Nephron progenitor cell (in vitro differentiated cells): ENCODE measurements at regions not wholly inside any gene's neighbourhood (a gene's known extent, or its start where the extent isn't known, plus 50 kb on each side); places are given as distances from the start of the nearest gene placed in this dataset.

Experiments used
- DNase-seq: peaks from one replicate; pipeline ENCODE4 v3.0.0; 2021
- H3K27ac Mint-ChIP-seq: 2 replicates; pipeline ENCODE4 v1.8.0; 2021; ENCODE audit warnings: mild to moderate bottlenecking, moderate library complexity, mixed read lengths
- H3K27me3 Mint-ChIP-seq: 2 replicates; pipeline ENCODE4 v1.8.0; 2021; ENCODE audit warnings: mild to moderate bottlenecking, low read depth, mixed read lengths; ENCODE audit not compliant: poor library complexity
- H3K36me3 Mint-ChIP-seq: 2 replicates; pipeline ENCODE4 v1.8.0; 2021; ENCODE audit warnings: low read depth, mixed read lengths
- H3K4me1 Mint-ChIP-seq: 2 replicates; pipeline ENCODE4 v1.8.0; 2021; ENCODE audit warnings: mixed read lengths
- H3K4me3 Mint-ChIP-seq: 2 replicates; pipeline ENCODE4 v1.8.0; 2021; ENCODE audit warnings: mild to moderate bottlenecking, moderate library complexity, mixed read lengths
- H3K9me3 Mint-ChIP-seq: 2 replicates; pipeline ENCODE4 v1.8.0; 2021; ENCODE audit warnings: mild to moderate bottlenecking, moderate library complexity, mixed read lengths
- TF ChIP-seq, protein P1 (sequence below): fragments of 200-600 bp; sonication (generic); IDR thresholded peaks from 2 replicates; pipeline ENCODE4 v1.5.0; 2021; ENCODE audit warnings: antibody characterized with exemption

DNA sequence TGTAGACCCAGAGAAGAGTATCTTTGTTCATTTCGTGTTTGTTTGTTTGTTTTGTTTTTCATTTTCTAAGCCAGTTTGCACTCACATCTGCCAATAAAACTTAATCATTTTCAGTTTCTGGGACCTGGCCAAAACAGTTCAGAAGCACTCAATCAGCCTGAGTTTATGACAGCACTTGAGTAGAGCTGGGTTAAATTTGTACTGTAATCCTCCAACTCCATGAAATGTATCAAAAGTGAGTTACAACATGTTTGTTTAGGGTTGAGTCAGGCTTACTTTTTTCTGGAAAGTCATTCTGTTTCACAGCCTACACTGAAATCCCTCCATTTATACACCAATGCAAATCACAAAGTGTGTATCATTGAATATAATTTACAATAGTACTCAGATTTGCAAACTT is 91.9 kb downstream of the ZWINT start:
- TF ChIP-seq, protein P1, sequence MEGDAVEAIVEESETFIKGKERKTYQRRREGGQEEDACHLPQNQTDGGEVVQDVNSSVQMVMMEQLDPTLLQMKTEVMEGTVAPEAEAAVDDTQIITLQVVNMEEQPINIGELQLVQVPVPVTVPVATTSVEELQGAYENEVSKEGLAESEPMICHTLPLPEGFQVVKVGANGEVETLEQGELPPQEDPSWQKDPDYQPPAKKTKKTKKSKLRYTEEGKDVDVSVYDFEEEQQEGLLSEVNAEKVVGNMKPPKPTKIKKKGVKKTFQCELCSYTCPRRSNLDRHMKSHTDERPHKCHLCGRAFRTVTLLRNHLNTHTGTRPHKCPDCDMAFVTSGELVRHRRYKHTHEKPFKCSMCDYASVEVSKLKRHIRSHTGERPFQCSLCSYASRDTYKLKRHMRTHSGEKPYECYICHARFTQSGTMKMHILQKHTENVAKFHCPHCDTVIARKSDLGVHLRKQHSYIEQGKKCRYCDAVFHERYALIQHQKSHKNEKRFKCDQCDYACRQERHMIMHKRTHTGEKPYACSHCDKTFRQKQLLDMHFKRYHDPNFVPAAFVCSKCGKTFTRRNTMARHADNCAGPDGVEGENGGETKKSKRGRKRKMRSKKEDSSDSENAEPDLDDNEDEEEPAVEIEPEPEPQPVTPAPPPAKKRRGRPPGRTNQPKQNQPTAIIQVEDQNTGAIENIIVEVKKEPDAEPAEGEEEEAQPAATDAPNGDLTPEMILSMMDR, result no peak
- Mint-ChIP-seq H3K36me3 (no peaks in the 10 kb centered on the region), H3K27me3 (no peaks in the 10 kb centered on the region), H3K27ac (no peak overlapping the region), H3K4me1 (no peaks in the 10 kb centered on the region), H3K4me3 (no peak overlapping the region), H3K9me3 (no peaks in the 10 kb centered on the region)
- DNase-seq, result no peak

DNA sequence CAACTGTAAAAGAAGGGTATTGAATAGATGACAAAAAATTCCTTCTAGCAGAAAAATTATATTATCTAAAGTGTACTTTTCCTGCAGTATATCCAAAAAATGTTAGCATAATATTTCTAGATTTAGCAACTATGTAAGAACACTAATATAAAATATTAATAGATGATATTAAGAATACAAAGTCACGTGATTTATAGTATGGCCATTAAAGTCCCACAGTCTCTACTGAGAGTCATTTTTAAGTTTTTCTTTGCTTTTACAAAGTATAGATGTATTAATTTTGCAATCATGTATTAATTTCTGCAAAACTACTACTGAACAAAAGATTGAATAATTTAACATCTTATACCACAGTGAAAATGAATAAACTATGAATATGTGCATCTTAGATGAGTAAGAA is 94.9 kb downstream of the ZWINT start:
- Mint-ChIP-seq H3K27ac (no peak overlapping the region), H3K4me3 (no peak overlapping the region), H3K36me3 (no peaks in the 10 kb centered on the region), H3K9me3 (no peaks in the 10 kb centered on the region), H3K27me3 (no peaks in the 10 kb centered on the region), H3K4me1 (no peaks in the 10 kb centered on the region)
- DNase-seq, result no peak
- TF ChIP-seq, protein P1, result no peak

DNA sequence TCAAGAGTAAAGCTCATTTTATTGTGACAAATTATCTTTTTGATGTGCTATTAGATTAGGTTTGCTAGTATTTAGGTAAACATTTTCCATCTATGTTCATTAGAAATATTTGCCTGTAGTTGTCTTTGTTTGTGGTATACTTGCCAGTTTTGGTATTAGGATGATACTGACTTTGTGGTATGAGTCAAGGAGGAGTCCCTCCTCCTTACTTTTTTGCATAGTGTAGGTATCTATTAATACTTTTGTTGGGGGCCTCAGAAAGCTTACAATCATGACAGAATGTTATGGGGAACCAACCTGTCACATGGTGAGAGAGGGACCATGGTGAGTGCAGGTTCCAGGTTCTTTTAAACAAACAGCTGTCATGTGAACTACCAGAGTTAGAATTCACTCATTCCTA is 102.1 kb downstream of the ZWINT start:
- H3K36me3 Mint-ChIP-seq, result no peaks in the 10 kb centered on the region
- TF ChIP-seq, protein P1, result no peak
- H3K4me1 Mint-ChIP-seq, result no peaks in the 10 kb centered on the region
- no peak overlapping the region for H3K4me3 Mint-ChIP-seq
- H3K27me3 Mint-ChIP-seq, result no peaks in the 10 kb centered on the region
- H3K27ac Mint-ChIP-seq, result no peak overlapping the region
- H3K9me3 Mint-ChIP-seq, result peaks cover 2% of the 10 kb centered on the region
- DNase-seq, result no peak

DNA sequence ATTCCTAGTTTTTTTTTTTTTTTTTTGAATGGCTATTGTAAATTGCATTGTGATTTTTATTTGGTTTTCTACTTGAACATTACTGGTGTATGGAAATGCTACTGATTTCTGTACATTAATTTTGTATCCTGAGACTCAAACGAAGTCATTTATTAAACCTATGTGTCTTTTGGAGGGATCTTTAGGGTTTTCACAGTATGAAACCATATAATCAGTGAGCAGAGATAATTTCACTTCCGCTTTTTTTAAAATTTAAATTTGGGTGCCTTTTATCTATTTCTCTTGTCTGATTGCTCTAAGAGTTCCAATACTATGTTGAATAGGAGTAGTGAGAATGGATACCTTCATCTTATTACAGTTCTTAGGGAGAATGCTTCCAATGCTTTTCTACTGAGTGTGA is 102.7 kb downstream of the ZWINT start:
- no peak for DNase-seq
- H3K9me3 Mint-ChIP-seq, result peaks cover 6% of the 10 kb centered on the region
- TF ChIP-seq, protein P1, result no peak
- H3K4me1 Mint-ChIP-seq, result no peaks in the 10 kb centered on the region
- no peak overlapping the region for H3K27ac Mint-ChIP-seq
- H3K27me3 Mint-ChIP-seq, result no peaks in the 10 kb centered on the region
- no peaks in the 10 kb centered on the region for H3K36me3 Mint-ChIP-seq
- no peak overlapping the region for H3K4me3 Mint-ChIP-seq

DNA sequence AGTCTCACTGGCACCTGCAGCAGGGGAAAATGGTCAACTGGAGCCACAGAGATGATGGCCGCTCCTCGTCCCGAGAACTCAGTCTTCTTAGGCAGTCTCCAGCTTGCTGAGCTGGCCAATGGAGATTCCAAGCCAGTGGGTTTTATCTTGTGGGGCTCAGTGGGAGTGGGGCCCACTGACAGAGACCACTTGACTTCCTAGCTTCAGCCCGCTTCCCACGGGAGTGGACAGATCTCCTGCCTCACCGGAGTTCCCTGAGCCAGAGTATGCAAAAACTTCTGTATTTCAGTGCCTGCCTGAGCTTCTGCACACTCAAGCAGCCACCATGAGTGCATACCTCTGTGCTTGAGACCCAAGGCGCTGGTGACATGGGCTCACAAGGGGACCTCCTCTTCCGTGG is 105.8 kb downstream of the ZWINT start:
- no peak overlapping the region for H3K27ac Mint-ChIP-seq
- H3K27me3 Mint-ChIP-seq, result no peaks in the 10 kb centered on the region
- no peak for DNase-seq
- H3K4me3 Mint-ChIP-seq, result no peak overlapping the region
- no peaks in the 10 kb centered on the region for H3K4me1 Mint-ChIP-seq
- H3K36me3 Mint-ChIP-seq, result no peaks in the 10 kb centered on the region
- H3K9me3 Mint-ChIP-seq, result peaks cover 8% of the 10 kb centered on the region
- TF ChIP-seq, protein P1, result no peak

DNA sequence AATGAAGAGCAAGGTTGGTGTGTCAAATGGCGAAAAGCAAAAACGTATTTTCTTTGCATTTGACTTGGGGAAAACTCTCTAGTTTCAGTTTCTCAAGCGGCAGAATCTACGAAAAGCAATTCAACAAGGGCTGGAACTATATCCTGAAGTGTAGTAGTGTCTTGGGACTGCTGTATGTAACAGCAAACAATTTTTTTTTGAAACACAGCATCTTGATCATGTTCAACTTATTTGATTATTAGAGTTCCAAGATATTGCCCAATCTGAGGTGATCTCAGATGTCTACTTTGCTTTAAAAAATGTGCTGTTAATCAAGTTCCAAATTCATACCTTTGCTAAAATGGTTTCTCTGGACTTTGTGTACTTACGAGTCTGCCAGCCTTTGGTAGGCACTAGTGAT is 120.6 kb downstream of the ZWINT start:
- TF ChIP-seq, protein P1, result no peak
- Mint-ChIP-seq H3K27me3 (peaks cover 8% of the 10 kb centered on the region), H3K4me1 (no peaks in the 10 kb centered on the region), H3K9me3 (no peaks in the 10 kb centered on the region), H3K27ac (no peak overlapping the region), H3K4me3 (no peak overlapping the region), H3K36me3 (no peaks in the 10 kb centered on the region)
- DNase-seq, result no peak
